Adipocyte (in vitro differentiated cells): ENCODE measurements at regions not wholly inside any gene's neighbourhood (a gene's known extent, or its start where the extent isn't known, plus 50 kb on each side); places are given as distances from the start of the nearest gene placed in this dataset.

Source experiments
- DNase-seq: peaks from one replicate; pipeline ENCODE4 v3.0.0-alpha.2; 2015; ENCODE audit warnings: low read depth
- H3K27me3 ChIP-seq: replicated peaks from 2 replicates; pipeline ENCODE4 v1.7.0; 2013; ENCODE audit warnings: mild to moderate bottlenecking, low read length, moderate library complexity; ENCODE audit not compliant: control insufficient read depth, insufficient read depth
- H3K36me3 ChIP-seq: 2 replicates; pipeline ENCODE4 v1.7.0; 2013; ENCODE audit warnings: low read length, mild to moderate bottlenecking, moderate library complexity; ENCODE audit not compliant: control insufficient read depth, insufficient read depth, severe bottlenecking
- H3K4me1 ChIP-seq: 2 replicates; pipeline ENCODE4 v1.7.0; 2013; ENCODE audit warnings: mild to moderate bottlenecking, low read length, moderate library complexity; ENCODE audit not compliant: control insufficient read depth, insufficient read depth
- H3K4me3 ChIP-seq: 2 replicates; pipeline ENCODE4 v1.7.0; 2013; ENCODE audit warnings: mild to moderate bottlenecking, low read length, moderate library complexity
- H3K9ac ChIP-seq: 2 replicates; pipeline ENCODE4 v1.7.0; 2013; ENCODE audit warnings: mild to moderate bottlenecking, low read length, moderate library complexity
- H3K9me3 ChIP-seq: 2 replicates; pipeline ENCODE4 v1.7.0; 2013; ENCODE audit warnings: mild to moderate bottlenecking, low read length, moderate library complexity; ENCODE audit not compliant: control insufficient read depth

GRCh38 chr14:60563113-60563512 is 54.2 kb downstream of the SIX6 start:
- Histone ChIP-seq H3K4me1 (peaks cover 61% of the 10 kb centered on the region), H3K9ac (peak overlapping the region; percentile 69), H3K36me3 (no peaks in the 10 kb centered on the region), H3K9me3 (no peaks in the 10 kb centered on the region), H3K4me3 (peak overlapping the region; percentile 32), H3K27me3 (no peaks in the 10 kb centered on the region)
- peak; percentile 88 for DNase-seq

- Histone ChIP-seq H3K4me3 (no peak overlapping the region), H3K4me1 (peaks cover 45% of the 10 kb centered on the region), H3K9ac (no peak overlapping the region), H3K36me3 (no peaks in the 10 kb centered on the region), H3K27me3 (no peaks in the 10 kb centered on the region), H3K9me3 (no peaks in the 10 kb centered on the region)
- peak; percentile 88 for DNase-seq
Measured at GRCh38 chr14:60565211-60565610, 56.3 kb downstream of the SIX6 start.

DNA sequence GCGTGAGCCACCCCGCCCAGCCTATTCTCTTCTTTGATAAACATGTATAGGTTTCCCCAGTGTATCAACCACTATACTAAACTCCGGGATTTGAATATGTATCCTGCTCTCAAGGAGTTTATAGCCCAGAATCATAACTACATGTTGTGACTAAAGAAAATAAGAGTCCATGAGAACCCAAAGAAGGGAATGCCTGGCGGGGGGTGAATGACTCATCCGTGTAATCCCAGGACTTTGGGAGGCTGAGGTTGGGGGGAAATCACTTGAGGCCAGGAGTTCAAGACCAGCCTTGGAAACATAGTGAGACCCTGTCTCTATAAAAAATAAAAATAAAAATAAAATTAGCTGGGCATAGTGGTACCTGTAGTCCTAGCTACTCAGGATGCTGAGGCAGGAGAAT is 57.2 kb downstream of the SIX6 start:
- DNase-seq, result no peak
- Histone ChIP-seq H3K4me3 (no peak overlapping the region), H3K36me3 (no peaks in the 10 kb centered on the region), H3K9ac (no peak overlapping the region), H3K27me3 (no peaks in the 10 kb centered on the region), H3K9me3 (no peaks in the 10 kb centered on the region), H3K4me1 (peaks cover 43% of the 10 kb centered on the region)

- peaks cover 25% of the 10 kb centered on the region for H3K4me1 ChIP-seq
- DNase-seq, result peak; percentile 97
- H3K4me3 ChIP-seq, result peak overlapping the region; percentile 50
- H3K27me3 ChIP-seq, result no peaks in the 10 kb centered on the region
- peaks cover 6% of the 10 kb centered on the region for H3K9me3 ChIP-seq
- peak overlapping the region; percentile 83 for H3K9ac ChIP-seq
- no peaks in the 10 kb centered on the region for H3K36me3 ChIP-seq
Measured at GRCh38 chr14:60573943-60574495, 65.1 kb downstream of the SIX6 start.

DNA sequence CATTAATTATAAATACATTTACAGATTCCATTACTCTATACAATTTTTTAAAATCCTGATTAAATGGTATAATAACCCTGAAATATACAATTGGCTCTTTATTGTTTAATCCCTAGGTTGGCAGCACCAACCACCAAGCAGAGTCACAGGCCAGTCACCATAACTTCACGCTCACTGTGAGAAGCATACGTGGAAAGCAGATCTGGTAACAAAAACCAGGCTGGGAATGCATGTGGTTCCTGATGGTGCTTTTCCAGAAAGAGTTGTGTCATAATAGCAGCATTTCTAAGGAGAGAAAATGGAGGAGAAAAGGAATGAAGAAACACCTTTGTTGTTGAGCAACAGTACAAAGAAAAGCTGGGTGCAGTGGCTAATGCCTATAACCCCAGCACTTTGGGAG is 66.1 kb downstream of the SIX6 start:
- Histone ChIP-seq H3K9me3 (peaks cover 6% of the 10 kb centered on the region), H3K4me1 (peaks cover 25% of the 10 kb centered on the region), H3K4me3 (no peak overlapping the region), H3K9ac (no peak overlapping the region), H3K36me3 (no peaks in the 10 kb centered on the region), H3K27me3 (no peaks in the 10 kb centered on the region)
- no peak for DNase-seq

GRCh38 chr14:60585676-60586075 is 63.6 kb downstream of the SIX1 start:
- peaks cover 1% of the 10 kb centered on the region for H3K4me1 ChIP-seq
- H3K4me3 ChIP-seq, result no peak overlapping the region
- H3K9ac ChIP-seq, result no peak overlapping the region
- DNase-seq, result no peak
- no peaks in the 10 kb centered on the region for H3K36me3 ChIP-seq
- H3K27me3 ChIP-seq, result no peaks in the 10 kb centered on the region
- H3K9me3 ChIP-seq, result no peaks in the 10 kb centered on the region

GRCh38 chr14:60589442-60589841 is 59.8 kb downstream of the SIX1 start:
- no peaks in the 10 kb centered on the region for H3K9me3 ChIP-seq
- H3K9ac ChIP-seq, result no peak overlapping the region
- peaks cover 9% of the 10 kb centered on the region for H3K4me1 ChIP-seq
- no peak for DNase-seq
- no peak overlapping the region for H3K4me3 ChIP-seq
- no peaks in the 10 kb centered on the region for H3K36me3 ChIP-seq
- H3K27me3 ChIP-seq, result no peaks in the 10 kb centered on the region

GRCh38 chr14:60590991-60591414 is 58.3 kb downstream of the SIX1 start:
- H3K36me3 ChIP-seq, result no peaks in the 10 kb centered on the region
- H3K4me3 ChIP-seq, result no peak overlapping the region
- DNase-seq, result peak; percentile 47
- no peaks in the 10 kb centered on the region for H3K27me3 ChIP-seq
- peaks cover 9% of the 10 kb centered on the region for H3K4me1 ChIP-seq
- H3K9me3 ChIP-seq, result no peaks in the 10 kb centered on the region
- H3K9ac ChIP-seq, result peak overlapping the region; percentile 20
